Type B pancreatic cell (in vitro differentiated cells): ENCODE measurements at regions not wholly inside any gene's neighbourhood (a gene's known extent, or its start where the extent isn't known, plus 50 kb on each side); places are given as distances from the start of the nearest gene placed in this dataset.

Source experiments
- DNase-seq: peaks from one replicate; pipeline ENCODE4 v3.0.0; 2021; ENCODE audit warnings: mixed read lengths; ENCODE audit not compliant: unreplicated experiment; ENCODE audit errors: extremely low spot score
- H3K27ac Mint-ChIP-seq: 2 replicates; pipeline ENCODE4 v1.8.0; 2021; ENCODE audit warnings: mild to moderate bottlenecking, mixed read lengths
- H3K27me3 Mint-ChIP-seq: 2 replicates; pipeline ENCODE4 v1.8.0; 2021; ENCODE audit warnings: mixed read lengths
- H3K36me3 Mint-ChIP-seq: 2 replicates; pipeline ENCODE4 v1.8.0; 2021; ENCODE audit warnings: mixed read lengths
- H3K4me1 Mint-ChIP-seq: one replicate; pipeline ENCODE4 v1.8.0; 2021; ENCODE audit warnings: mixed read lengths; ENCODE audit not compliant: unreplicated experiment
- H3K4me3 Mint-ChIP-seq: 2 replicates; pipeline ENCODE4 v1.8.0; 2021; ENCODE audit warnings: mild to moderate bottlenecking, mixed read lengths
- H3K9me3 Mint-ChIP-seq: 2 replicates; pipeline ENCODE4 v1.8.0; 2021; ENCODE audit warnings: mixed read lengths
- TF ChIP-seq, protein P1 (sequence below): fragments of 200-600 bp; sonication (generic); conservative IDR thresholded peaks from 2 replicates; pipeline ENCODE4 v1.5.0; 2021; ENCODE audit warnings: antibody characterized with exemption, mild to moderate bottlenecking

DNA sequence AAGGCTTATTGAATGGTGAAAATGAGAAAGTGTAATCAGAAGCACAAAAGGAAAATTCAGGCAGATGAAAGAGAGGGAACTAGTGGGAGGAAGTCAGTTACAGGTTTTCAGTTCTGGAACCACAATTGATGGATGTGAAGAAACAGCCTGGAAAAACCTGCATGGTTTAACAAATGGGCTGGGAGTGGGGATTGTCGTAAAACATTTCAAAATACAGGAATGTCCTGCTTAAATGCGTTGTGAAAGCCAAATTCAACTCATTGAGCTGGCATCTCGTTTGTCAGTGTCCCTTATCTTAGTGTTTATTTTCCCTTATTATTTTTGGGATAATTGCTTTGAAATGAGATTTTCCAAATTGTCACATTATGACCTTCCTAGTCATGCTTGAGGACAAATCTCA lies 106.5 kb upstream of the RFC3 start:
- no peaks in the 10 kb centered on the region for H3K9me3 Mint-ChIP-seq
- no peak for DNase-seq
- no peaks in the 10 kb centered on the region for H3K36me3 Mint-ChIP-seq
- H3K27me3 Mint-ChIP-seq, result no peaks in the 10 kb centered on the region
- peaks cover 4% of the 10 kb centered on the region for H3K4me1 Mint-ChIP-seq
- H3K27ac Mint-ChIP-seq, result no peak overlapping the region
- no peak overlapping the region for H3K4me3 Mint-ChIP-seq
- TF ChIP-seq, protein P1, sequence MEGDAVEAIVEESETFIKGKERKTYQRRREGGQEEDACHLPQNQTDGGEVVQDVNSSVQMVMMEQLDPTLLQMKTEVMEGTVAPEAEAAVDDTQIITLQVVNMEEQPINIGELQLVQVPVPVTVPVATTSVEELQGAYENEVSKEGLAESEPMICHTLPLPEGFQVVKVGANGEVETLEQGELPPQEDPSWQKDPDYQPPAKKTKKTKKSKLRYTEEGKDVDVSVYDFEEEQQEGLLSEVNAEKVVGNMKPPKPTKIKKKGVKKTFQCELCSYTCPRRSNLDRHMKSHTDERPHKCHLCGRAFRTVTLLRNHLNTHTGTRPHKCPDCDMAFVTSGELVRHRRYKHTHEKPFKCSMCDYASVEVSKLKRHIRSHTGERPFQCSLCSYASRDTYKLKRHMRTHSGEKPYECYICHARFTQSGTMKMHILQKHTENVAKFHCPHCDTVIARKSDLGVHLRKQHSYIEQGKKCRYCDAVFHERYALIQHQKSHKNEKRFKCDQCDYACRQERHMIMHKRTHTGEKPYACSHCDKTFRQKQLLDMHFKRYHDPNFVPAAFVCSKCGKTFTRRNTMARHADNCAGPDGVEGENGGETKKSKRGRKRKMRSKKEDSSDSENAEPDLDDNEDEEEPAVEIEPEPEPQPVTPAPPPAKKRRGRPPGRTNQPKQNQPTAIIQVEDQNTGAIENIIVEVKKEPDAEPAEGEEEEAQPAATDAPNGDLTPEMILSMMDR, result no peak

DNA sequence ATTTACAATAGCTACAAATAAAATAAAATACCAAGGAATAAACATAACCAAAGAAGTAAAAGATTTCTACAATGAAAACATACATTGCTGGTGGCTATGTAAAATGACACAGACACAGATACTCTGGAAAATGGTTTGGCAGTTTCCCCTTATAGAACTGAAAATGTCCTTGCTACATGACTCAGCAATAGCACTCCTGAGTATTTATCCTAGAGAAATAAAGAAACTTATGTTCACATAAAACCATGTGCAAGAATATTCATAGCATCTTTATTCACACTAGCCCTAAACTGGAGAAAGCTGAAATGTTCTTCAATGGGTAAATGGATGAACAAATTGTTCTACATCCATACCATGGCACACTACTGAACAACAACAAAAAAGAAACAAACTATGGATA lies 100.2 kb upstream of the RFC3 start:
- Mint-ChIP-seq H3K27ac (no peak overlapping the region), H3K27me3 (no peaks in the 10 kb centered on the region), H3K36me3 (no peaks in the 10 kb centered on the region), H3K4me3 (no peak overlapping the region), H3K4me1 (no peaks in the 10 kb centered on the region), H3K9me3 (peaks cover 4% of the 10 kb centered on the region)
- no peak for DNase-seq
- TF ChIP-seq, protein P1, result no peak

DNA sequence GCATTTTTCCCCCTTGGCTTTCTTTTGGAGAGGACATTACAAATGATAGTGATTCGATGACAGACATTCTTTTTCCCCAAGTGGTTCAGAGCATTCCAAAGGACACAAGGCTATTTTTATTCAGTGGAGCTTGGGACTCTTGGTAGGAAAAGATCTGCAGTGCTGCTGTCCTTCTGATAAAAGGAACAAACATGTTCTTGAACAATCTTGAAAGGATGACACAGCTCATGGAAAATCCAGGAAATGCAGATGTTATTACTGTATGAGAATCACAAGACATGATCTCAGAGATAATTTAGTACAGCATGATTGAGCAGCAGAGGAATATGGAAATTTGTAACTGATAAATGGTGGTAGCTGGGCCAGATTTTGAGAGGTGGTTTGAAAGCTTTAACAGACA lies 96.2 kb upstream of the RFC3 start:
- H3K9me3 Mint-ChIP-seq, result peaks cover 4% of the 10 kb centered on the region
- H3K27me3 Mint-ChIP-seq, result no peaks in the 10 kb centered on the region
- no peaks in the 10 kb centered on the region for H3K36me3 Mint-ChIP-seq
- TF ChIP-seq, protein P1, result no peak
- no peak overlapping the region for H3K27ac Mint-ChIP-seq
- no peak for DNase-seq
- no peak overlapping the region for H3K4me3 Mint-ChIP-seq
- peaks cover 8% of the 10 kb centered on the region for H3K4me1 Mint-ChIP-seq

DNA sequence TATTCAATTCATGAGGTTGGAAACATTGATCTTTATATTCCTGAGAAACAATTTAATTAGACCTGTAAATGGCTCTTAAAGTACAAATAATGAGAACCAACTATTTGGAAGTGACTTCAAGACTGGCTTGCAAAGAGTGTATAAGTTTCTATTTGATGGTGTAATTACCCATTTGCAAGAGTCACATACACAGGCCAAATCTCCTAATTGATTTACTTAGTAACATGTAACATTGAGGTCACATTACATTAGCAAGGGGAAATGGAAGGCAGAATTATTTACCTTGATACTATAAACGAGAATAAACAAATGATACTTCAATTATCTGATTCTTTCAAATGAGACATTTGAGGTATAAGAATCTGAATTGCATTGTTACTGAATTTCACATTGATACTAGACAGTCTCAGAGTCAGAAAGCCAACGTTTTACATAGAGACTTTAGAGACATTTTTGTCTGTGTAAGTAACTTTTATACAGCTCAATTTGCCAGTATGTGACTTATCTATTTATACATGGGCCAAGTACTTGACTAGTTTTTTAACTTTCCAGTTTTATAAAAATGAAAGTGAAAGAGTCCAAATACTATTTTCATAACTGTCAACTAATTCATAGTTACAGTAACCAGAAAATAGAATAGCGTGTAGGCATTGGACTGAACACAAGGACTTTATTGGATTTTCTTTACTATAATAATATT lies 95.6 kb upstream of the RFC3 start:
- Mint-ChIP-seq H3K27ac (no peak overlapping the region), H3K9me3 (peaks cover 9% of the 10 kb centered on the region)

DNA sequence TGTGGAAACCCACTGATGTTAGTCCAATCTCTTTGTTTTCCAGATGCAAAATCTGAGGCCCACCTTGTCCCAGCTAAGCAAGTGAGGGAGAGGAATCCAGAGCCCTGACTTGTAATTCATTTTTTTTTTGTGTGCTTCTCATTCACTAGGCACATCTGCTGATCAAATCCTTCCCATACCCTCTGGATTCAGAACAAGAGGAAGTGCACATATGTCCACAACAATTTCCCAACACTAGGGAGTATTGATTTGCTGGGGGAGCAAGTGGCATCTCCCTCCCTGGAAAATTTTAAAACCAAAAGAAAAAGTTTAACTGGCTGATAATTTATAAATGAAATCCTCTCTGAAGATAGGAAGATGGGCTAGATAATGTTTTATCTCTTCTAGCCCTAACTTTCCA lies 94.6 kb upstream of the RFC3 start:
- Mint-ChIP-seq H3K4me3 (no peak overlapping the region), H3K36me3 (no peaks in the 10 kb centered on the region), H3K27ac (no peak overlapping the region), H3K27me3 (no peaks in the 10 kb centered on the region), H3K9me3 (peaks cover 9% of the 10 kb centered on the region), H3K4me1 (peaks cover 8% of the 10 kb centered on the region)
- TF ChIP-seq, protein P1, result no peak
- no peak for DNase-seq

More for the DNA sequence above, 95.6 kb upstream of the RFC3 start:
- Mint-ChIP-seq H3K4me3 (no peak overlapping the region), H3K36me3 (no peaks in the 10 kb centered on the region), H3K27me3 (no peaks in the 10 kb centered on the region), H3K4me1 (peaks cover 8% of the 10 kb centered on the region)
- DNase-seq, result no peak
- TF ChIP-seq, protein P1, result no peak
